GM03348 (cell line): ENCODE measurements at regions not wholly inside any gene's neighbourhood (a gene's known extent, or its start where the extent isn't known, plus 50 kb on each side); places are given as distances from the start of the nearest gene placed in this dataset.

Experiments
- DNase-seq: peaks from one replicate; pipeline ENCODE4 v3.0.0; 2012; ENCODE audit warnings: low spot score

- DNase-seq: no peak
These were observed 183.9 kb downstream of the ARRDC4 start for GRCh38 chr15:98144388-98144787.

- DNase-seq: no peak
These were observed 185.7 kb downstream of the ARRDC4 start for GRCh38 chr15:98146031-98146820.

GRCh38 chr15:98147415-98147814 is 186.9 kb downstream of the ARRDC4 start:
- DNase-seq: no peak

- DNase-seq: no peak
These were observed 189.6 kb downstream of the ARRDC4 start for GRCh38 chr15:98150084-98150483.

- DNase-seq: no peak
These were observed 190.0 kb downstream of the ARRDC4 start for GRCh38 chr15:98150536-98150935.

GRCh38 chr15:98151096-98151495 is 190.6 kb downstream of the ARRDC4 start:
- DNase-seq: no peak

GRCh38 chr15:98152156-98152555 is 191.7 kb downstream of the ARRDC4 start:
- DNase-seq: no peak

- peak; percentile 78 for DNase-seq
These were observed 194.4 kb downstream of the ARRDC4 start for GRCh38 chr15:98154863-98155262.

GRCh38 chr15:98155356-98155755 is 194.9 kb downstream of the ARRDC4 start:
- DNase-seq: peak; percentile 52

- no peak for DNase-seq
These were observed 199.7 kb downstream of the ARRDC4 start for GRCh38 chr15:98160236-98160635.

GRCh38 chr15:98163319-98164045 is 203.0 kb downstream of the ARRDC4 start:
- DNase-seq: peak; percentile 15

- peak; percentile 35 for DNase-seq
These were observed 204.1 kb downstream of the ARRDC4 start for GRCh38 chr15:98164571-98164970.

GRCh38 chr15:98164986-98165385 is 204.5 kb downstream of the ARRDC4 start:
- DNase-seq: no peak

GRCh38 chr15:98167722-98168268 is 207.3 kb downstream of the ARRDC4 start:
- DNase-seq: no peak

GRCh38 chr15:98169551-98169950 is 209.0 kb downstream of the ARRDC4 start:
- no peak for DNase-seq

- DNase-seq: no peak
These were observed 213.8 kb downstream of the ARRDC4 start for GRCh38 chr15:98174286-98174685.

GRCh38 chr15:98174841-98175240 is 214.3 kb downstream of the ARRDC4 start:
- DNase-seq: no peak

- peak; percentile 84 for DNase-seq
These were observed 217.6 kb downstream of the ARRDC4 start for GRCh38 chr15:98177966-98178592.

GRCh38 chr15:98178861-98179260 is 218.4 kb downstream of the ARRDC4 start:
- no peak for DNase-seq

GRCh38 chr15:98187549-98187948 is 227.0 kb downstream of the ARRDC4 start:
- DNase-seq: no peak

- DNase-seq: no peak
These were observed 230.4 kb downstream of the ARRDC4 start for GRCh38 chr15:98190914-98191313.

- DNase-seq: no peak
These were observed 235.3 kb downstream of the ARRDC4 start for GRCh38 chr15:98195796-98196195.

- no peak for DNase-seq
These were observed 235.9 kb downstream of the ARRDC4 start for GRCh38 chr15:98196371-98196770.
